Testis (tissue), 2 donors: ENCODE measurements at regions not wholly inside any gene's neighbourhood (a gene's known extent, or its start where the extent isn't known, plus 50 kb on each side); places are given as distances from the start of the nearest gene placed in this dataset.

ENCODE experiments used
- CTCF ChIP-seq, 3 experiments: fragments of 450-650 bp in 2 of 3; fragments of 200-600 bp in 1 of 3; sonication (generic) in 1 of 3; IDR thresholded peaks; one replicate each; pipeline ENCODE4 v1.5.1; 2016 to 2019; ENCODE audit warnings: antibody characterized with exemption in 3 of 3, mild to moderate bottlenecking in 2 of 3, moderate library complexity in 1 of 3
- POLR2A ChIP-seq: fragments of 450-650 bp; IDR thresholded peaks from one replicate; pipeline ENCODE4 v1.6.1; 2017; ENCODE audit warnings: antibody characterized with exemption, mild to moderate bottlenecking, moderate library complexity

DNA sequence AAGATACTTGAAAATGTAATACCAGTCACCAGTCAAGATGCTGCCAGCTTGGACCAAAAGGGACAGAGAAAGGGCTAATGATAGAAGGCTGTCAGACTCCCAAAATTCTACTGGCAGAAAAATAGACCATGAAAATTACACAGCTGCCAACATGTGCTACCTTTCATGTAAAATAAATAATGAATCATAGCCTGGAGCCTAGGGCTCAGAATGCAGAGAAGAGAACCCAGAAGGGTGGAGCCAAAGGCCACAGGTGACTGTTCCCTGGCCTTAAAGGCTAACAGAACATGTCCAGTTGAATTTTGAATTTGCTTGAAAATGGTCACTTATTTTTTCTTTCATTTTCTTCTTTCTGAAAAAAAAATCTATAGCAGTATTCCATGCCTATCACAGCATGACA lies 1827.0 kb upstream of the MIR17HG start:
- TF ChIP-seq CTCF (IDR thresholded peaks at IDR 0.05), result no peak
- TF ChIP-seq POLR2A, result no peak
